CD4-positive, alpha-beta T cell (primary cell): ENCODE measurements at regions not wholly inside any gene's neighbourhood (a gene's known extent, or its start where the extent isn't known, plus 50 kb on each side); places are given as distances from the start of the nearest gene placed in this dataset.

ENCODE experiments used
- ATAC-seq: fragments of 200-7000 bp; cut with Tn5 transposase; one replicate; pipeline ENCODE4 v1.10.0; 2022; ENCODE audit warnings: mild to moderate bottlenecking; ENCODE audit not compliant: poor library complexity
- CTCF ChIA-PET: fragments of 350-600 bp; sonication (Branson Sonifier 250); formaldehyde crosslinking; loops from one replicate; lab custom pipeline; 2021; ENCODE audit warnings: antibody characterized with exemption, inconsistent platforms; lab: Charles Lee
- POLR2A ChIA-PET: fragments of 350-600 bp; sonication (Branson Sonifier 250); formaldehyde crosslinking; loops from one replicate; lab custom pipeline; 2021; ENCODE audit warnings: antibody characterized with exemption, inconsistent platforms; lab: Charles Lee
- DNase-seq, 14 experiments: peaks; one replicate each; pipeline ENCODE4 v3.0.0-alpha.2; 2013 to 2020; ENCODE audit warnings: mixed read lengths in 2 of 14
- H3K27ac ChIP-seq, 2 donors: one replicate each; pipeline versions ENCODE4 v1.5.1 to v1.7.0; 2013; ENCODE audit warnings: low read length in 2 of 2, low read depth in 1 of 2, mild to moderate bottlenecking in 1 of 2
- H3K27me3 ChIP-seq, 2 experiments: 1 replicate in 1 of 2; 2 replicates in 1 of 2; pipeline versions ENCODE4 v1.6.1 to v1.7.0; 2013; ENCODE audit warnings: low read length in 2 of 2, control low read depth in 1 of 2, mild to moderate bottlenecking in 1 of 2, moderate library complexity in 1 of 2; ENCODE audit not compliant: insufficient read depth in 2 of 2, control insufficient read depth in 1 of 2
- H3K36me3 ChIP-seq: one replicate; pipeline ENCODE4 v1.6.1; 2013; ENCODE audit warnings: low read length, control low read depth; ENCODE audit not compliant: insufficient read depth
- H3K4me1 ChIP-seq: one replicate; pipeline ENCODE4 v1.6.1; 2013; ENCODE audit warnings: low read length, control low read depth; ENCODE audit not compliant: insufficient read depth
- H3K4me3 ChIP-seq: one replicate; pipeline ENCODE4 v1.5.1; 2013; ENCODE audit warnings: mild to moderate bottlenecking, low read length, moderate library complexity
- H3K9me3 ChIP-seq, 2 experiments: 1 replicate in 1 of 2; 2 replicates in 1 of 2; pipeline versions ENCODE4 v1.6.1 to v1.7.0; 2013; ENCODE audit warnings: low read length in 2 of 2, mild to moderate bottlenecking in 2 of 2, control low read depth in 1 of 2, moderate library complexity in 1 of 2; ENCODE audit not compliant: control insufficient read depth in 1 of 2, insufficient read depth in 1 of 2
- H3K27ac Mint-ChIP-seq: one replicate; pipeline ENCODE4 v1.8.0; 2020; ENCODE audit warnings: mixed read lengths
- H3K27me3 Mint-ChIP-seq: one replicate; pipeline ENCODE4 v1.8.0; 2021; ENCODE audit warnings: mixed read lengths
- H3K36me3 Mint-ChIP-seq: one replicate; pipeline ENCODE4 v1.8.0; 2021; ENCODE audit warnings: low read depth, mixed read lengths
- H3K4me1 Mint-ChIP-seq: one replicate; pipeline ENCODE4 v1.8.0; 2021; ENCODE audit warnings: low read depth, mixed read lengths
- H3K4me3 Mint-ChIP-seq: one replicate; pipeline ENCODE4 v1.8.0; 2020; ENCODE audit warnings: mild to moderate bottlenecking, mixed read lengths
- H3K9me3 Mint-ChIP-seq: one replicate; pipeline ENCODE4 v1.8.0; 2020; ENCODE audit warnings: mixed read lengths
- intact Hi-C, 2 experiments: fragments of 100-400 bp; cut with DNase I in 1 of 2; cut with micrococcal nuclease in 1 of 2; formaldehyde crosslinking; loops; one replicate each; pipeline versions ENCODE4 v1.15.1 to v1.9.0; 2023 to 2025; cut with DNase I, micrococcal nuclease
- TF ChIP-seq, protein P1 (sequence below): fragments of 200-600 bp; IDR thresholded peaks from one replicate; pipeline ENCODE4 v1.8.0; 2022; ENCODE audit warnings: antibody characterized with exemption, mild to moderate bottlenecking

DNA sequence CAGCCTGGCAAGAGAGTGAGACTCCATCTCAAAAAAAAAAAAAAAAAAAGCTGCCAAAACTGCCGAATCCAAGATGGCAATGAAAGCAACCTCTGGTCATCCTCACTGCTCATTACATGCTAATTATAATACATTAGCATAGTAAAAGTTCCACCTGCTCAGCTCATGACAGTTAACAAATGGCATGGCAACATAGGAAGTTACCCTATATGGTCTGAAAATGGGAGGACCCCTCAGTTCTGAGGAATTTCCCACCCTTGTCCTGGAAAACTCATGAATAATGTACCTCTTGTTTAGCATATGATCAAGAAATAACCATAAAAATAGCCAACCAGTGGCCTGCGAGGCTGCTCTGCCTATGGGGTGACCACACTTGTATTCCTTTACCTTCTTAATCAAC lies 93.1 kb upstream of the PGBD5 start:
- Mint-ChIP-seq H3K4me3 (no peak overlapping the region), H3K36me3 (no peaks in the 10 kb centered on the region), H3K9me3 (no peaks in the 10 kb centered on the region), H3K4me1 (no peaks in the 10 kb centered on the region), H3K27ac (no peak overlapping the region), H3K27me3 (peaks cover 26% of the 10 kb centered on the region)
- TF ChIP-seq, protein P1, sequence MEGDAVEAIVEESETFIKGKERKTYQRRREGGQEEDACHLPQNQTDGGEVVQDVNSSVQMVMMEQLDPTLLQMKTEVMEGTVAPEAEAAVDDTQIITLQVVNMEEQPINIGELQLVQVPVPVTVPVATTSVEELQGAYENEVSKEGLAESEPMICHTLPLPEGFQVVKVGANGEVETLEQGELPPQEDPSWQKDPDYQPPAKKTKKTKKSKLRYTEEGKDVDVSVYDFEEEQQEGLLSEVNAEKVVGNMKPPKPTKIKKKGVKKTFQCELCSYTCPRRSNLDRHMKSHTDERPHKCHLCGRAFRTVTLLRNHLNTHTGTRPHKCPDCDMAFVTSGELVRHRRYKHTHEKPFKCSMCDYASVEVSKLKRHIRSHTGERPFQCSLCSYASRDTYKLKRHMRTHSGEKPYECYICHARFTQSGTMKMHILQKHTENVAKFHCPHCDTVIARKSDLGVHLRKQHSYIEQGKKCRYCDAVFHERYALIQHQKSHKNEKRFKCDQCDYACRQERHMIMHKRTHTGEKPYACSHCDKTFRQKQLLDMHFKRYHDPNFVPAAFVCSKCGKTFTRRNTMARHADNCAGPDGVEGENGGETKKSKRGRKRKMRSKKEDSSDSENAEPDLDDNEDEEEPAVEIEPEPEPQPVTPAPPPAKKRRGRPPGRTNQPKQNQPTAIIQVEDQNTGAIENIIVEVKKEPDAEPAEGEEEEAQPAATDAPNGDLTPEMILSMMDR, result no peak
- Histone ChIP-seq H3K27me3 (peaks cover 0 to 3% of the 10 kb centered on the region in 2 experiments), H3K27ac (no peak overlapping the region), H3K4me3 (no peak overlapping the region), H3K9me3 (no peaks in the 10 kb centered on the region), H3K4me1 (no peaks in the 10 kb centered on the region), H3K36me3 (no peaks in the 10 kb centered on the region)
- ATAC-seq (no peak), DNase-seq (no peak)
- ChIA-PET CTCF (no interaction called here), POLR2A (no interaction called here)
- intact Hi-C loops, result no loop called here

DNA sequence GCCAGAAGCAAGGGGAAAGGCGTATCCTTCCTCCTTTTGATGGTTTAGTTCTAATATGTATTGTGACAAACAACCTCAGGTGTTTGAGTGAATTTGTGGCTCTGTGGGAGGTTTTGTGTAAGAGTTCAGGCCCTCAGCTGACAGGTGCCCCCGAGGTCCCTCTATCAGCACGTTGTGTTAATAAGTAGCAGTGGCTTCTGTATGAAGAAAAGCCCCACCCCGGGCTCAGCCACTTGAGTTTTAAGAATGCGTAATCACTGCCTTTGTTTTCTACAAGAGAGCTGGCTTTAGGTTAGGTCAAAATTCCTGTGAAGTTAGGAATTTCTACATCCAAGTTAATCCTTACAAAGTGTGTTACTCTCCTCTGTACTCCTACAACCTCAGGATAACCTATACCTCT lies 92.4 kb upstream of the PGBD5 start:
- Histone ChIP-seq H3K4me1 (no peaks in the 10 kb centered on the region), H3K27ac (no peak overlapping the region), H3K27me3 (peaks cover 0 to 3% of the 10 kb centered on the region in 2 experiments), H3K4me3 (no peak overlapping the region), H3K36me3 (no peaks in the 10 kb centered on the region), H3K9me3 (no peaks in the 10 kb centered on the region)
- no peak for DNase-seq
- Mint-ChIP-seq H3K9me3 (no peaks in the 10 kb centered on the region), H3K4me1 (no peaks in the 10 kb centered on the region), H3K36me3 (no peaks in the 10 kb centered on the region), H3K27ac (no peak overlapping the region), H3K4me3 (no peak overlapping the region), H3K27me3 (peaks cover 26% of the 10 kb centered on the region)
- no peak for ATAC-seq
- intact Hi-C loops, result no loop called here
- POLR2A ChIA-PET, result no interaction called here
- CTCF ChIA-PET, result no interaction called here
- TF ChIP-seq, protein P1, result no peak

DNA sequence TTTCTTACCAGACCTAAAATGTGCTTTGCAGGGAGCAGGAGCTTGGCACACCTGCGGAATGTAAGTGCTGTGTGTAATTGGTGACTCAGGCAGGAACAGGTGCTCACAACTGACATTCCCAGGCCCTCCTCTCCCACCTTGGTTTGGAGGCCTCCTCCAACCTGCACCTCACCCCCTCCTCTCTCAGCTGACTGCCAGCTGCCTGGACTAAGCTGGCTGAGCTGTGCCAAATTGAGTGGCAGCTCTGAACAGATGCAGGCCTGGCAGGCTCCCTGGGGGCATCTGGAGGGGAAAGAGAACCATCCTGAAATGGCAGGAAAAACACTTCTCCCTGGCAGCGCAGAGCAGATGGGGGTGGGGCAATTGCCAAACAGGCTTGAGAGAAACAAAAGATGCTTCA lies 91.7 kb upstream of the PGBD5 start:
- DNase-seq (no peak), ATAC-seq (no peak)
- peaks cover 27% of the 10 kb centered on the region for H3K27me3 Mint-ChIP-seq
- POLR2A ChIA-PET, result no interaction called here
- H3K4me3 Mint-ChIP-seq, result no peak overlapping the region
- no peaks in the 10 kb centered on the region for H3K9me3 ChIP-seq
- TF ChIP-seq, protein P1, result no peak
- H3K36me3 Mint-ChIP-seq, result no peaks in the 10 kb centered on the region
- intact Hi-C loops, result no loop called here
- H3K4me1 ChIP-seq, result no peaks in the 10 kb centered on the region
- H3K27ac Mint-ChIP-seq, result no peak overlapping the region
- no peak overlapping the region for H3K27ac ChIP-seq
- CTCF ChIA-PET, result no interaction called here
- no peaks in the 10 kb centered on the region for H3K4me1 Mint-ChIP-seq
- no peak overlapping the region for H3K4me3 ChIP-seq
- no peaks in the 10 kb centered on the region for H3K9me3 Mint-ChIP-seq
- H3K36me3 ChIP-seq, result no peaks in the 10 kb centered on the region
- peaks cover 0 to 3% of the 10 kb centered on the region in 2 experiments for H3K27me3 ChIP-seq
